K562 (cell line): ENCODE measurements at regions not wholly inside any gene's neighbourhood (a gene's known extent, or its start where the extent isn't known, plus 50 kb on each side); places are given as distances from the start of the nearest gene placed in this dataset.
A peak's percentile ranks its signal among the peaks of the same experiment; 100 is the strongest.

Experiments used
- ATF7 ChIP-seq: fragments of 450-650 bp; IDR thresholded peaks from 2 replicates; pipeline ENCODE4 v1.7.1; 2014; ENCODE audit warnings: mild to moderate bottlenecking, moderate library complexity
- BCOR ChIP-seq: fragments of 450-650 bp; IDR thresholded peaks from 2 replicates; pipeline ENCODE4 v1.6.1; 2016
- CHD1 ChIP-seq: fragments of 200-600 bp; sonication (generic); IDR thresholded peaks from one replicate; pipeline ENCODE4 v1.6.1; 2012; ENCODE audit warnings: mild to moderate bottlenecking, moderate library complexity, low read length, inconsistent platforms
- CREB5 ChIP-seq: fragments of 250-450 bp; sonication (Bioruptor Pico); IDR thresholded peaks from 2 replicates; pipeline ENCODE4 v1.5.0; 2020; ENCODE audit warnings: mild to moderate bottlenecking
- CREM ChIP-seq: IDR thresholded peaks from 2 replicates; pipeline ENCODE4 v1.6.1; 2014; ENCODE audit warnings: antibody characterized with exemption, low read depth
- ELF1 ChIP-seq: fragments of 200-800 bp; sonication (Bioruptor generic); IDR thresholded peaks from 2 replicates; pipeline ENCODE4 v1.6.1; 2016; ENCODE audit warnings: missing genetic modification characterization, missing compliant biosample characterization
- HDAC8 ChIP-seq: fragments of 450-650 bp; IDR thresholded peaks from 2 replicates; pipeline ENCODE4 v1.6.1; 2016; ENCODE audit warnings: mild to moderate bottlenecking, missing genetic modification characterization, moderate library complexity, missing compliant biosample characterization
- HOMEZ ChIP-seq: fragments of 250-450 bp; sonication (Bioruptor Pico); IDR thresholded peaks from 2 replicates; pipeline ENCODE4 v1.4.0; 2020; ENCODE audit warnings: mild to moderate bottlenecking, moderate library complexity
- KDM4B ChIP-seq, 2 experiments: fragments of 450-650 bp in 1 of 2; sonication (generic) in 1 of 2; IDR thresholded peaks; 2 replicates each; pipeline ENCODE4 v1.6.1; 2016 to 2017; ENCODE audit warnings: borderline replicate concordance in 2 of 2, antibody characterized with exemption in 1 of 2, low read depth in 1 of 2, mild to moderate bottlenecking in 1 of 2
- MAZ ChIP-seq, 2 experiments: fragments of 450-650 bp in 1 of 2; sonication (generic) in 1 of 2; formaldehyde crosslinking; IDR thresholded peaks in 1 of 2; conservative IDR thresholded peaks in 1 of 2; 2 replicates each; pipeline versions ENCODE4 v1.4.0 to v1.5.0; 2020; ENCODE audit warnings: mild to moderate bottlenecking in 1 of 2, missing genetic modification reagents in 1 of 2
- MEF2D ChIP-seq: conservative IDR thresholded peaks from 2 replicates; pipeline ENCODE4 v1.6.1; 2016; ENCODE audit warnings: low read depth, missing genetic modification characterization, missing compliant biosample characterization
- NCOA4 ChIP-seq: fragments of 450-650 bp; IDR thresholded peaks from 2 replicates; pipeline ENCODE4 v1.6.1; 2018; ENCODE audit warnings: mild to moderate bottlenecking; ENCODE audit not compliant: partially characterized antibody
- RBM25 ChIP-seq: fragments of 200-400 bp; formaldehyde crosslinking; IDR thresholded peaks from 2 replicates; pipeline ENCODE4 v1.6.1; 2018; ENCODE audit warnings: low read length, low read depth, moderate library complexity; ENCODE audit not compliant: severe bottlenecking
- SIN3A ChIP-seq, 2 experiments: fragments of 150-350 bp in 1 of 2; IDR thresholded peaks; 2 replicates each; pipeline ENCODE4 v1.6.1; 2011 to 2016; ENCODE audit warnings: borderline replicate concordance in 2 of 2, low read depth in 2 of 2, low read length in 2 of 2, mild to moderate bottlenecking in 2 of 2, moderate library complexity in 2 of 2; ENCODE audit not compliant: control insufficient read depth in 1 of 2
- SMAD2 ChIP-seq: fragments of 150-350 bp; IDR thresholded peaks from 2 replicates; pipeline ENCODE4 v1.6.1; 2014; ENCODE audit warnings: low read depth, mild to moderate bottlenecking, low read length
- SMARCC2 ChIP-seq: fragments of 450-650 bp; IDR thresholded peaks from 2 replicates; pipeline ENCODE4 v1.6.1; 2017; ENCODE audit warnings: antibody characterized with exemption, moderate library complexity, mild to moderate bottlenecking, low read depth
- SRSF1 ChIP-seq: fragments of 200-400 bp; formaldehyde crosslinking; IDR thresholded peaks from 2 replicates; pipeline ENCODE4 v1.6.1; 2017; ENCODE audit warnings: mild to moderate bottlenecking, low read depth, low read length, moderate library complexity
- ZBTB5 ChIP-seq: fragments of 450-650 bp; IDR thresholded peaks from 2 replicates; pipeline ENCODE4 v1.6.1; 2017; ENCODE audit warnings: antibody characterized with exemption
- ZNF324 ChIP-seq: fragments of 250-450 bp; sonication (Bioruptor Pico); IDR thresholded peaks from 2 replicates; pipeline ENCODE4 v1.4.0; 2020; ENCODE audit warnings: mild to moderate bottlenecking
- ZNF592 ChIP-seq: fragments of 450-650 bp; IDR thresholded peaks from 2 replicates; pipeline ENCODE4 v1.6.1; 2017; ENCODE audit warnings: antibody characterized with exemption, mild to moderate bottlenecking
- ZSCAN32 ChIP-seq: fragments of 450-650 bp; formaldehyde crosslinking; IDR thresholded peaks from 2 replicates; pipeline ENCODE4 v1.4.0; 2020; ENCODE audit warnings: mild to moderate bottlenecking, moderate library complexity

- TF ChIP-seq ELF1 (tag), result no peak
- TF ChIP-seq CREB5 (CRISPR knock-in tag), result no peak
- no peak for TF ChIP-seq MEF2D (tag)
- TF ChIP-seq HOMEZ (CRISPR knock-in tag), result no peak
- no peak for TF ChIP-seq NCOA4
- no peak for TF ChIP-seq CHD1
- no peak for TF ChIP-seq SRSF1
- peak; percentile 35; the same call in 1 of the 2 replicates for TF ChIP-seq BCOR
- no peak for TF ChIP-seq ZSCAN32 (CRISPR knock-in tag)
- no peak for TF ChIP-seq SMAD2
- 0 out of 2 replicates have a peak, but pooled peaks have one; percentile 29 for TF ChIP-seq CREM
- TF ChIP-seq ZNF592, result no peak
- no peak for TF ChIP-seq SIN3A (IDR thresholded peaks at IDR 0.05; ENCODE audit: borderline replicate concordance in 2 of 2, control insufficient read depth in 1 of 2, low read depth in 2 of 2, low read length in 2 of 2)
- no peak for TF ChIP-seq KDM4B (IDR thresholded peaks at IDR 0.05; ENCODE audit: borderline replicate concordance in 2 of 2, low read depth in 1 of 2)
- TF ChIP-seq ZBTB5, result no peak
- TF ChIP-seq HDAC8 (tag), result no peak
- TF ChIP-seq ATF7, result peak; percentile 80
- no peak for TF ChIP-seq MAZ (CRISPR knock-in tag; conservative IDR thresholded peaks at IDR 0.05 in 1 of 2, IDR thresholded peaks at IDR 0.05 in 1 of 2)
- TF ChIP-seq RBM25, result peak; percentile 32
- TF ChIP-seq ZNF324 (CRISPR knock-in tag), result no peak
- no peak for TF ChIP-seq SMARCC2
Measured at GRCh38 chr1:29669912-29670311, 433.6 kb downstream of the PTPRU start (continued).
